LNCAP (cell line): ENCODE measurements at regions not wholly inside any gene's neighbourhood (a gene's known extent, or its start where the extent isn't known, plus 50 kb on each side); places are given as distances from the start of the nearest gene placed in this dataset.

ENCODE experiments used
- TF ChIP-seq, protein P1 (sequence below): fragments of 450-650 bp; IDR thresholded peaks from 2 replicates; pipeline ENCODE4 v1.5.1; 2017; ENCODE audit warnings: mild to moderate bottlenecking

DNA sequence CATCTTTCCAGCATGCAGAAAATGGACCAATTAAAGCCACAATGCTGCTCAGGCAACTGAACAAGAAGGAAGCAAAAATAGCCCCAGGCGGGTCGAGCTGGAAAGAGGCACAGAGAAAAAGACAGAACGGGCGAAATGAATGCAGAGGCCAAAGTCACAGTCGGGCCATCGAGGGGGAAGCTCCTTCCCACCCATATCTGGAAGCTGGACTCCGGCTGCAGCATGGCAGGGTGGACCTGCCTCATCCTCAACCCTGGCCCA lies 58.6 kb upstream of the PRDM11 start:
- TF ChIP-seq, protein P1, sequence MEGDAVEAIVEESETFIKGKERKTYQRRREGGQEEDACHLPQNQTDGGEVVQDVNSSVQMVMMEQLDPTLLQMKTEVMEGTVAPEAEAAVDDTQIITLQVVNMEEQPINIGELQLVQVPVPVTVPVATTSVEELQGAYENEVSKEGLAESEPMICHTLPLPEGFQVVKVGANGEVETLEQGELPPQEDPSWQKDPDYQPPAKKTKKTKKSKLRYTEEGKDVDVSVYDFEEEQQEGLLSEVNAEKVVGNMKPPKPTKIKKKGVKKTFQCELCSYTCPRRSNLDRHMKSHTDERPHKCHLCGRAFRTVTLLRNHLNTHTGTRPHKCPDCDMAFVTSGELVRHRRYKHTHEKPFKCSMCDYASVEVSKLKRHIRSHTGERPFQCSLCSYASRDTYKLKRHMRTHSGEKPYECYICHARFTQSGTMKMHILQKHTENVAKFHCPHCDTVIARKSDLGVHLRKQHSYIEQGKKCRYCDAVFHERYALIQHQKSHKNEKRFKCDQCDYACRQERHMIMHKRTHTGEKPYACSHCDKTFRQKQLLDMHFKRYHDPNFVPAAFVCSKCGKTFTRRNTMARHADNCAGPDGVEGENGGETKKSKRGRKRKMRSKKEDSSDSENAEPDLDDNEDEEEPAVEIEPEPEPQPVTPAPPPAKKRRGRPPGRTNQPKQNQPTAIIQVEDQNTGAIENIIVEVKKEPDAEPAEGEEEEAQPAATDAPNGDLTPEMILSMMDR: no peak

DNA sequence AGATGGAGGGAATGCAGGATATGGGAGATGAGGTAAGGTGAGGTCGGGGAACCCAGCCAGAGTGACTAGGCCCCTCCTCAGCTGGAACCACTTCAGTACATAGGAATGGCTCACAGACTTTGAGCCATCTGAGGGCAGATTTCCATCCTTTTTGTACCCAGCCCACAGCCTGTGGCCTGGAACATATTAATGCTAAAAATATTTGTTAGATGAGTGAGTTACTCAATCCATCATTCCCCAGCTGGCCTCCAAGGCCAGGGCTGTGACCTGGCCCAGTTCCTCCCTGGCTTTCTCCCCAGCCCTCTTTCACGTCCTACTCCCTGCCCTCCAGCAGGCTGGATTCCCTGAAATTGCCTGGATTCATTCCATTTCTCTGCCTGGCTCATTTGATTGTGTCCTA lies 57.2 kb upstream of the PRDM11 start:
- TF ChIP-seq, protein P1: no peak

DNA sequence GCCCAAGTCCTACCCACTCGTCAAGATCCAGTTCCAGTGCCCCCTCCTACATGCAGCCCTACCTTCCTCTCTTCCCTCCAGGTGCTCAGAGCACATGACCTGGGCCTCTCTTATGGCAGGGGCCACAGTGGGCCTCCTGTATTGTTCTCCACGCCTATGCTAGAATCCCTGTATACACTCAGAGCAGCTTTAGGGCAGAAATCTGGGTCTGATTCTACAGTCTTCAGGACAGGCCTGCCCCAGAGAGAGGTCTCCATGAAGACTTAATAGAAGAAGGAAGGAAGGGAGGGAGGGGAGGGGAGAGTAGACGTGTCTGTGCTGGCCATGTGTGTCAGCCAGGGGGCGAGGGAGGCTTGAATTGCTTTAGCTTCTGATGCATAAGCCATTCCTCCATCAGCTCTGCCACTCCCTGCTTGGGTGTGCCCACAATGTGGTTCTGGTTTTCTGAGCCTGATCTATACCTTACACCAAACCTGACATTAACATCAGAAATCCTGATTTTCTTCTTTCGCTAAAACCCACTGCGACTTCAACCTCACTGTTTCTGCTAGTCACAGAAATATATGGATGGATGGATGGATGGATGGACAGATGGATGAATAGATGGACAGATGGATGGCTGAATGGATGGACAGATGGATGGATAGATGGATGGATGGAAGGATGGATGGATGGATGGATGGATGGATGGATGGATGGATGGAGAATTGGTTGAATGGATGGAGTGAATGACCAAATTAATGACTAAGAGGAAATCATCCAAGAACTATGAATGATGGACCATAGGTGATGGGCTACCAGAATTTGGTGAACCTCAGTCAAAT lies 56.6 kb upstream of the PRDM11 start:
- TF ChIP-seq, protein P1: no peak

DNA sequence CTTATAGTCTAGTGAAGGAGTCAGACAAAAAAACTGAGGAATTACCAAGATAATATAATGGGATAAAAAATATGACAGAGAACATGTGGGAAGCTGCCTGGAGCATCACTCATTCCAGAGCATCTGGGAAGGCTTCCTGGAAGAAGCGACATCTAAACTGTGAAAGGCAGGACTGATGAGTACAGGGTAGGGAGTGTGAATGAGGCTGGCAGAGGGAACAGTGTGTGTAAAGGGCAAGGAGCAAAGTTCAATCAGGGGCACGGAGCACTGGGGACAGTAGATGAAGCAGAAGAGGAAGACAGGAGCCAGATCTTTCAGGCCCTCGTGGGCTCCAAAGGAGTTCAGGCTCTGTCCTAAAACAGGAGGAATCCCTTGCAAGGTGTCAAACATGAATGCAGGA lies 55.8 kb upstream of the PRDM11 start:
- TF ChIP-seq, protein P1: no peak

DNA sequence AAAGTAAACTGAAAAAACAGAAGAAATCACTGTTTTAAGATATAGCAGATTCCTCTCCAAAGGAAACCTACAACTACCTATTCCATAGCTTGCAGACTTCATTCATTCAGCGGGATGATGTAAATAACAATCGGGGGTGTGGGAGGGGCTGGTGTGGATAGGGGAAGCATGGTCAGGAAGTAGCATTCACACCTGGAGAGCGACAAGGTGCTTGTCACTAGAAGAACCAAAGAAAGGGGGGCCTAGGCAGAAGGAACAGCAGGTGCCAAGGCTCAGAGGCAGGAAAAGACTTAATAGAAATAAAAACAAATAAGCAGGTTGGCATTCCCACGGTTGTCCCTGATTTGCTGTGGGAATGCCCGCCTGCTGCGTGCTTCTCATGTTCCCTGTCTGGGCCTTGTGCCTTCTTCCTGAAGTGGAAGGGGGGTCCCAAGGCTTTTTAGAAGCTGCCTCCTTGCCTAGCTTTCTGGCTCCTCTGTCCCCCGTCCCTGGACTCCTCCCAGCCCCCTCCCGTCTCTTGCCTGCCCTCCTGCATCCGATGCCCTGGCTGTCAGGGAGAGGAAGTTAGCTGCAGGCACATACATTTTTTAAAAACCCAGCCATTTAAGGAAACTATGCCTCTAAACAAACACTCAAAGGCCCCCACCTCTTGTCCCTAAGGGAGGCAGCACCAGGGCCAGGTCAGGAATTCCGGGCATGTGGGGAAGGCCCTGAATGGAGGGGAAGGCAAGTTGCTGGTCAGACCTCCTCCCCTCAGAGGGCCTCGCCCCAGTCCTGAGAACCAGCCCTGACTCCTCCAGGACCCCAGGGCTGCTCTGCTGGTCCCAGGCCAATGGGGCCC lies 54.7 kb upstream of the PRDM11 start:
- TF ChIP-seq, protein P1: no peak

DNA sequence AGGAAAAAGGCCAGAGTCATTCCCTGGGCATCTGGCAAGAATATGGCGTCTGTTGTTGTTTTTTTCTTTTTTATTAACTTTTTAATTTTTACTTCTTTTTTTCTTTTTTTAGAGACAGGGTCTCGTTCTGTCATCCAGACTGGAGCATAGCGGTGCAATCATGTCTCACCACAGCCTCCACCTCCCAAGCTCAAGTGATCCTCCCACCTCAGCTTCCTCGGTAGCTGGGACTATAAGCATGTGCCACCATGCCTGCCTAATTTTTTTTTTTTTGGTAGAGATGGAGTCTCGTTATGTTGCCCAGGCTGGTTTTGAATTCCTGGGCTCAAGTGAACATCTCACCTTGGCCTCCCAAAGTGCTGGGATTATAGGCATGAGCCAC lies 54.0 kb upstream of the PRDM11 start:
- TF ChIP-seq, protein P1: no peak

DNA sequence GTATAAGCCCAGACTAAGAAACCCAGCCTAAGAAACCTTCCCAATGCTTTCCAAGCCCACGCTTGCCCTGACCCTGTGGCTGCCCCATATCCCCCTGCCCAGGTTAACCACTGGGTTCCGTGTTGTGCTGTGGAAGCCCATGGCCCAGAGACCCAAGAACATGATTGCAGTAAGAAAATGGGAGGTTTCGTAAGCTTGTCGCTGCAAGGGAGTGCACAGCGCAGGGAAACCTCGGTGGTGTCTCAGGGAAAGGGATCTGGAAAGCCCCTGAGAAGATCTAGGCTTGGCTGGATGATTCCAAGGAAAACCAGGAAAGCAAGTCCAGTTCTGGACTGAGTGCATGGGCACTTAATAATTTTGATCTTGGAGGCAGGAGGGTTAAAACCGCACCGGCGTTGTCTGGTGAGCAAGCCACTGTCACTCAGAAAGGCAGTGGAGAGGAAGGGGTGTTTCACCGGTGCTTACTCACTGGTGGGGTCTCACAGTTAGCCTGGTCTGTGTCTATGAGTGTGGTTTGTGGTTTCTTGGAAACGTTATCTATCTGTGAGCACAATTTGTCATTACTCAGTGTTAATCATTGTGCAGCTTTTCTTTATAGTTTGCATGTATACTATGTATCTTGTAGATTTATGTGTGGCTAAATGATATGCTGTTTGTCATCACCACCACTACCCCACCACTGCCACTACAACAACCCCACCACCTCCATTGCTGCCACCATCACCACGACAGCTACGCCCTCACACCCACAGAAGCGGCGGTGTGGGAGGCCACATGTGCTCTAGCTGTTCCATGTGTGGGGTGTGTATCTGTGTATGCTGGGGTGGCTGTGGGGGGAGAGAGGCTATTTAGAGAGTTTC lies 53.3 kb upstream of the PRDM11 start:
- TF ChIP-seq, protein P1: no peak
